ENCODE measurements at regions not wholly inside any gene's neighbourhood (a gene's known extent, or its start where the extent isn't known, plus 50 kb on each side); places are given as distances from the start of the nearest gene placed in this dataset.

GRCh38 chr12:39161465-39162085 lies 256.2 kb upstream of the CPNE8 start:
- no peak for TF ChIP-seq POLR2AphosphoS5 (IDR thresholded peaks at IDR 0.05; ENCODE audit: low read depth, low read length)
- no peak for TF ChIP-seq POLR2A (IDR thresholded peaks at IDR 0.05; ENCODE audit: low read depth, low read length)
